Neural progenitor cell (in vitro differentiated cells): ENCODE measurements at regions not wholly inside any gene's neighbourhood (a gene's known extent, or its start where the extent isn't known, plus 50 kb on each side); places are given as distances from the start of the nearest gene placed in this dataset.

Source experiments
- EZH2 ChIP-seq: fragments of 200-600 bp; sonication (generic); IDR thresholded peaks from 2 replicates; pipeline ENCODE4 v1.6.1; 2017; ENCODE audit warnings: antibody characterized with exemption, mild to moderate bottlenecking, moderate library complexity
- EZH2phosphoT487 ChIP-seq: fragments of 200-600 bp; sonication (generic); IDR thresholded peaks from 2 replicates; pipeline ENCODE4 v1.6.1; 2017; ENCODE audit warnings: antibody characterized with exemption
- TF ChIP-seq, protein P1 (sequence below): fragments of 200-600 bp; sonication (generic); IDR thresholded peaks from 2 replicates; pipeline ENCODE4 v1.5.1; 2017; ENCODE audit warnings: antibody characterized with exemption, mild to moderate bottlenecking

GRCh38 chr11:19502691-19503253 is 209.9 kb upstream of the NAV2 start:
- TF ChIP-seq, protein P1, sequence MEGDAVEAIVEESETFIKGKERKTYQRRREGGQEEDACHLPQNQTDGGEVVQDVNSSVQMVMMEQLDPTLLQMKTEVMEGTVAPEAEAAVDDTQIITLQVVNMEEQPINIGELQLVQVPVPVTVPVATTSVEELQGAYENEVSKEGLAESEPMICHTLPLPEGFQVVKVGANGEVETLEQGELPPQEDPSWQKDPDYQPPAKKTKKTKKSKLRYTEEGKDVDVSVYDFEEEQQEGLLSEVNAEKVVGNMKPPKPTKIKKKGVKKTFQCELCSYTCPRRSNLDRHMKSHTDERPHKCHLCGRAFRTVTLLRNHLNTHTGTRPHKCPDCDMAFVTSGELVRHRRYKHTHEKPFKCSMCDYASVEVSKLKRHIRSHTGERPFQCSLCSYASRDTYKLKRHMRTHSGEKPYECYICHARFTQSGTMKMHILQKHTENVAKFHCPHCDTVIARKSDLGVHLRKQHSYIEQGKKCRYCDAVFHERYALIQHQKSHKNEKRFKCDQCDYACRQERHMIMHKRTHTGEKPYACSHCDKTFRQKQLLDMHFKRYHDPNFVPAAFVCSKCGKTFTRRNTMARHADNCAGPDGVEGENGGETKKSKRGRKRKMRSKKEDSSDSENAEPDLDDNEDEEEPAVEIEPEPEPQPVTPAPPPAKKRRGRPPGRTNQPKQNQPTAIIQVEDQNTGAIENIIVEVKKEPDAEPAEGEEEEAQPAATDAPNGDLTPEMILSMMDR: no peak
- TF ChIP-seq EZH2 (no peak), EZH2phosphoT487 (no peak)
